ENCODE measurements at regions not wholly inside any gene's neighbourhood (a gene's known extent, or its start where the extent isn't known, plus 50 kb on each side); places are given as distances from the start of the nearest gene placed in this dataset.

DNA sequence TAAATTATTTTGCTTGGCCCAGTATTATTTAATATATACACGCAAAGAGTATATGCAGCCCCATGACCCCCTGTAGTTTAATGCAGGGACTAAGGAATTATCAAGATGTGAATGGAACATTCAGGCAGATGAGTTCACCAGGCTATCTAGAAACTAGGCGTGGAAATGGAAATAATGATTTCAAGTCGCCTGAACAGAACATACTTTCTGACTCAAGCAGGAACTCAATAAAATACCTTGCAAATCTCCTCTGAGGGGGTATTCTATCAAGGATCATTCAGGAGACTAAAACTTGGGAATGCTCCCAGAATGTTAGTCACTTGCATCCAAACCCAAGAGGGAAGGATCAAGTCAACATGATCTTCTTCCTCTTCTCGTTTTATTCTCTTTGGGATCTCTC is 59.6 kb upstream of the RASSF6 start:
- Mint-ChIP-seq H3K4me1 (ENCODE audit: low read depth, unreplicated experiment) (no peaks in the 10 kb centered on the region), H3K4me3 (ENCODE audit: unreplicated experiment) (no peak overlapping the region), H3K27ac (ENCODE audit: unreplicated experiment) (no peak overlapping the region), H3K27me3 (ENCODE audit: unreplicated experiment) (peaks cover 2% of the 10 kb centered on the region), H3K36me3 (ENCODE audit: unreplicated experiment) (no peaks in the 10 kb centered on the region), H3K9me3 (ENCODE audit: unreplicated experiment) (no peaks in the 10 kb centered on the region)
- no peak for DNase-seq
- TF ChIP-seq, protein P1, sequence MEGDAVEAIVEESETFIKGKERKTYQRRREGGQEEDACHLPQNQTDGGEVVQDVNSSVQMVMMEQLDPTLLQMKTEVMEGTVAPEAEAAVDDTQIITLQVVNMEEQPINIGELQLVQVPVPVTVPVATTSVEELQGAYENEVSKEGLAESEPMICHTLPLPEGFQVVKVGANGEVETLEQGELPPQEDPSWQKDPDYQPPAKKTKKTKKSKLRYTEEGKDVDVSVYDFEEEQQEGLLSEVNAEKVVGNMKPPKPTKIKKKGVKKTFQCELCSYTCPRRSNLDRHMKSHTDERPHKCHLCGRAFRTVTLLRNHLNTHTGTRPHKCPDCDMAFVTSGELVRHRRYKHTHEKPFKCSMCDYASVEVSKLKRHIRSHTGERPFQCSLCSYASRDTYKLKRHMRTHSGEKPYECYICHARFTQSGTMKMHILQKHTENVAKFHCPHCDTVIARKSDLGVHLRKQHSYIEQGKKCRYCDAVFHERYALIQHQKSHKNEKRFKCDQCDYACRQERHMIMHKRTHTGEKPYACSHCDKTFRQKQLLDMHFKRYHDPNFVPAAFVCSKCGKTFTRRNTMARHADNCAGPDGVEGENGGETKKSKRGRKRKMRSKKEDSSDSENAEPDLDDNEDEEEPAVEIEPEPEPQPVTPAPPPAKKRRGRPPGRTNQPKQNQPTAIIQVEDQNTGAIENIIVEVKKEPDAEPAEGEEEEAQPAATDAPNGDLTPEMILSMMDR (IDR thresholded peaks at IDR 0.05; ENCODE audit: partially characterized antibody, unreplicated experiment) = no peak

DNA sequence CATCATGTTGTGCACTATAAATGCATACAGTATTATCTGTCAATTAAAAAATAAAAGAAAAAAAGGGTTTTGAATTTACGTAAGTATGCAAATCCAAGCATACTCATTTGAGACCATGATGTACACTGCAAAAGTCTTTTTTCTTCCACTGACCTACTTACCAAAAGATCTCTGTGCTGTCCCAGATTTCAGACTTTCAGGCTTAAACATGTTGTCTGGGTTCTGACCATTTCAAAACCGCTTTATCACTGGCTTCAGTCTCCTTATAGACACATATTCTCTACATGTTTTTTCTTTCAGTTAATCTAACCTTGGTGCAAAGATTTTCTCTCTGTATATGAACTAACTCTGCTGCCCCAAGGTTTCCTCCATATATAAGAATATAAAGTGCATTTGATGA is 58.6 kb upstream of the CXCL8 start:
- TF ChIP-seq, protein P1 (IDR thresholded peaks at IDR 0.05; ENCODE audit: partially characterized antibody, unreplicated experiment) = no peak
- H3K4me3 Mint-ChIP-seq (ENCODE audit: unreplicated experiment) = no peak overlapping the region
- H3K9me3 Mint-ChIP-seq (ENCODE audit: unreplicated experiment) = no peaks in the 10 kb centered on the region
- H3K27me3 Mint-ChIP-seq (ENCODE audit: unreplicated experiment) = peaks cover 2% of the 10 kb centered on the region
- H3K4me1 Mint-ChIP-seq (ENCODE audit: low read depth, unreplicated experiment) = no peaks in the 10 kb centered on the region
- no peak for DNase-seq
- no peak overlapping the region for H3K27ac Mint-ChIP-seq (ENCODE audit: unreplicated experiment)
- no peaks in the 10 kb centered on the region for H3K36me3 Mint-ChIP-seq (ENCODE audit: unreplicated experiment)

DNA sequence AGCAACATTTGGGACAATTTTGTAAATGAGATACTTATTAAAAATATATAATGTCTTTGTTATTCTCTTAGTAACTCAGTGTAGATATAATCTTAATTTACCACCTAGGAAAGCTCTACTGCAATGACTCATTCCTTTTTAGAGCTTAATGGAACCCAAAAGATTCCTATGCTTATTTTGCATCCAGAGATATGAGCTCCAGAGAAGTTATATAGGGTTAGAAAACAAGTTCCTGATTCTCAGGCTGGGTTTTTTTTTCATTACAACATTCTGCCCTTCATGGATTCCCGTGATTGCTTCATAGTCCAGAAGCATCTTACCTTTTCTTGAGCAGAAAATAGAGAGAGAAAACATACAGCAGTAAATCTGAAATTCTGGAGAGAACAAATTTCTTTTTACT is 57.9 kb upstream of the CXCL8 start:
- Mint-ChIP-seq H3K36me3 (ENCODE audit: unreplicated experiment) (no peaks in the 10 kb centered on the region), H3K27me3 (ENCODE audit: unreplicated experiment) (peaks cover 2% of the 10 kb centered on the region), H3K4me3 (ENCODE audit: unreplicated experiment) (no peak overlapping the region), H3K9me3 (ENCODE audit: unreplicated experiment) (no peaks in the 10 kb centered on the region), H3K4me1 (ENCODE audit: low read depth, unreplicated experiment) (no peaks in the 10 kb centered on the region), H3K27ac (ENCODE audit: unreplicated experiment) (no peak overlapping the region)
- no peak for DNase-seq
- TF ChIP-seq, protein P1 (IDR thresholded peaks at IDR 0.05; ENCODE audit: partially characterized antibody, unreplicated experiment) = no peak

DNA sequence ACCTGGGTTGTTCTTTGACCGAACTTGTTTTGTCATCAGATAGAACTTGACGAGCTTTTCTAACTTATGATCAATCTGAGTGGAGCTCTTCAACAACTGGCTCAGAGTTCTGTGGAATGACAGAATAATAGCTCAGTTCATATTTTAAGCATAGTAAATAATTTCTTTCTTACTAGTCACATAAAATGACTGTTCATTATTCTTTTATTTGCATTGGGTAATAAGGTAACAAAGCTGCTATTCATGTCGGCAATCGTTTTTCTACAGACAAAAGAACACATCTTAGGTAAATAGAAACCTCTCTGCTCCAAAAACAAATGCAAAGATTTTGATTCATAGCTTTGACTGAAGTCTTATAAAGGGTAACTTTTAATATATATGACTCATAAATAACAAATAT is 57.3 kb upstream of the CXCL8 start:
- no peak overlapping the region for H3K4me3 Mint-ChIP-seq (ENCODE audit: unreplicated experiment)
- H3K27me3 Mint-ChIP-seq (ENCODE audit: unreplicated experiment) = peaks cover 2% of the 10 kb centered on the region
- no peaks in the 10 kb centered on the region for H3K36me3 Mint-ChIP-seq (ENCODE audit: unreplicated experiment)
- H3K9me3 Mint-ChIP-seq (ENCODE audit: unreplicated experiment) = no peaks in the 10 kb centered on the region
- no peaks in the 10 kb centered on the region for H3K4me1 Mint-ChIP-seq (ENCODE audit: low read depth, unreplicated experiment)
- TF ChIP-seq, protein P1 (IDR thresholded peaks at IDR 0.05; ENCODE audit: partially characterized antibody, unreplicated experiment) = no peak
- DNase-seq = no peak
- no peak overlapping the region for H3K27ac Mint-ChIP-seq (ENCODE audit: unreplicated experiment)

DNA sequence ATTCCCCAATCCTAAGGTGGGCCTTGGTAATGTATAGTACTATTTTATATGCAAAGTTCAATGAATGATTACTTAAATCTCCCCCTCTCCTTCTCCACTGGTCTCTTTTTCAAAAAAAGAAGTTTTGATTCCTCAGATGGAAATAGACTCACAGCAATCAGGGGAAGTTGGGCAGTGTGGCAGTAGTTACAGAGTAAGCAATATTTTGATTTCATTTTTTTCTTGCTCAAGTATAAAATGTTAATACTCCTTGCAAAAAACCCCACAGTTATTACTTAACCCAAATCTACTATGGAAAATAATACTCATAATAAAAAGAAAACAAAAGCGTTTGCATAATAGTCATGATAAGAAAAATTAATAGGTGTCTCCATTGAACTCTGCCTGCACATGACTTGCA is 56.9 kb upstream of the CXCL8 start:
- TF ChIP-seq, protein P1 (IDR thresholded peaks at IDR 0.05; ENCODE audit: partially characterized antibody, unreplicated experiment) = no peak
- Mint-ChIP-seq H3K36me3 (ENCODE audit: unreplicated experiment) (no peaks in the 10 kb centered on the region), H3K9me3 (ENCODE audit: unreplicated experiment) (no peaks in the 10 kb centered on the region)

More for the DNA sequence above, 56.9 kb upstream of the CXCL8 start:
- no peaks in the 10 kb centered on the region for H3K4me1 Mint-ChIP-seq (ENCODE audit: low read depth, unreplicated experiment)
- H3K4me3 Mint-ChIP-seq (ENCODE audit: unreplicated experiment) = no peak overlapping the region
- H3K27ac Mint-ChIP-seq (ENCODE audit: unreplicated experiment) = no peak overlapping the region
- peaks cover 2% of the 10 kb centered on the region for H3K27me3 Mint-ChIP-seq (ENCODE audit: unreplicated experiment)
- DNase-seq = no peak

Measured in glutamatergic neuron (in vitro differentiated cells).